ENCODE measurements at regions not wholly inside any gene's neighbourhood (a gene's known extent, or its start where the extent isn't known, plus 50 kb on each side); places are given as distances from the start of the nearest gene placed in this dataset.

DNA sequence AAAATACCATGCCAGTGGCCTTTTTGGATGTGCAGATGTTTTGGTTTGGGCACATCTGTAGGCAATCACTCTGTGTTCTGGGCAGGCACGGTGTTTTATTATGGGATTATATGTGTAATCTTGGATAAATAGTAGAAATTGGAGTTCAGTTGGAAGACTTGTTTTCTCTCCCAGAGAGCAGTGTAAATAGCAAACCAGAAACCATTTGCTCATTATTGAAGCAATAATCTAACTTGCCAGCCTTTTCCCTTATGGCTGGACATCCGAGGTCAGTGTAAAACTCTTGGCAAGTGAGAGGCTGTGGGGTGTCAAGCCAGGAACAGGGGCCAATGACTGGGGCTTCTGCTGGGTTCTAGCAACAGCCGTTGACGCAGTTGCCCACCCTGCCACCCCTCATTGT lies 69.9 kb downstream of the IRX3 start:
- no peak for TF ChIP-seq EZH2 (IDR thresholded peaks at IDR 0.05; ENCODE audit: low read depth, unreplicated experiment)
- TF ChIP-seq, protein P1, sequence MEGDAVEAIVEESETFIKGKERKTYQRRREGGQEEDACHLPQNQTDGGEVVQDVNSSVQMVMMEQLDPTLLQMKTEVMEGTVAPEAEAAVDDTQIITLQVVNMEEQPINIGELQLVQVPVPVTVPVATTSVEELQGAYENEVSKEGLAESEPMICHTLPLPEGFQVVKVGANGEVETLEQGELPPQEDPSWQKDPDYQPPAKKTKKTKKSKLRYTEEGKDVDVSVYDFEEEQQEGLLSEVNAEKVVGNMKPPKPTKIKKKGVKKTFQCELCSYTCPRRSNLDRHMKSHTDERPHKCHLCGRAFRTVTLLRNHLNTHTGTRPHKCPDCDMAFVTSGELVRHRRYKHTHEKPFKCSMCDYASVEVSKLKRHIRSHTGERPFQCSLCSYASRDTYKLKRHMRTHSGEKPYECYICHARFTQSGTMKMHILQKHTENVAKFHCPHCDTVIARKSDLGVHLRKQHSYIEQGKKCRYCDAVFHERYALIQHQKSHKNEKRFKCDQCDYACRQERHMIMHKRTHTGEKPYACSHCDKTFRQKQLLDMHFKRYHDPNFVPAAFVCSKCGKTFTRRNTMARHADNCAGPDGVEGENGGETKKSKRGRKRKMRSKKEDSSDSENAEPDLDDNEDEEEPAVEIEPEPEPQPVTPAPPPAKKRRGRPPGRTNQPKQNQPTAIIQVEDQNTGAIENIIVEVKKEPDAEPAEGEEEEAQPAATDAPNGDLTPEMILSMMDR (conservative IDR thresholded peaks at IDR 0.05; ENCODE audit: low read depth in 2 of 2), result no peak
- TF ChIP-seq POLR2AphosphoS5 (IDR thresholded peaks at IDR 0.05; ENCODE audit: low read depth), result no peak
